GM23338 (cell line): ENCODE measurements at regions not wholly inside any gene's neighbourhood (a gene's known extent, or its start where the extent isn't known, plus 50 kb on each side); places are given as distances from the start of the nearest gene placed in this dataset.

Source experiments
- ATAC-seq: fragments of 200-7000 bp; cut with Tn5 transposase; 3 replicates; pipeline ENCODE4 v1.9.1; 2020
- DNase-seq: peaks from one replicate; pipeline ENCODE4 v3.0.0-alpha.2; 2015; ENCODE audit warnings: low spot score
- H2AFZ ChIP-seq: fragments of 200-600 bp; sonication (generic); 2 replicates; pipeline ENCODE4 v1.8.0; 2016; ENCODE audit warnings: antibody characterized with exemption, mild to moderate bottlenecking, moderate library complexity
- H3F3A ChIP-seq: fragments of 200-600 bp; sonication (generic); replicated peaks from 2 replicates; pipeline ENCODE4 v1.8.0; 2017; ENCODE audit warnings: antibody characterized with exemption, mixed run types, low read depth
- H3K27ac ChIP-seq: fragments of 200-600 bp; sonication (generic); 2 replicates; pipeline ENCODE4 v1.6.1; 2016; ENCODE audit warnings: low read depth
- H3K27me3 ChIP-seq: fragments of 200-600 bp; sonication (generic); 2 replicates; pipeline ENCODE4 v1.8.0; 2016; ENCODE audit warnings: mild to moderate bottlenecking, mixed run types, moderate library complexity; ENCODE audit not compliant: insufficient read depth
- H3K36me3 ChIP-seq: fragments of 200-600 bp; sonication (generic); 2 replicates; pipeline ENCODE4 v1.8.0; 2016; ENCODE audit warnings: mild to moderate bottlenecking; ENCODE audit not compliant: insufficient read depth
- H3K4me1 ChIP-seq: fragments of 200-600 bp; sonication (generic); 2 replicates; pipeline ENCODE4 v1.8.0; 2016; ENCODE audit warnings: mild to moderate bottlenecking, moderate library complexity; ENCODE audit not compliant: insufficient read depth
- H3K4me2 ChIP-seq: fragments of 200-600 bp; sonication (generic); 2 replicates; pipeline ENCODE4 v1.7.1; 2017; ENCODE audit warnings: mixed run types
- H3K4me3 ChIP-seq: fragments of 200-600 bp; sonication (generic); 2 replicates; pipeline ENCODE4 v1.6.1; 2016; ENCODE audit warnings: mixed run types
- H3K79me2 ChIP-seq: fragments of 200-600 bp; sonication (generic); replicated peaks from 2 replicates; pipeline ENCODE4 v1.8.0; 2017; ENCODE audit warnings: mild to moderate bottlenecking; ENCODE audit not compliant: insufficient read depth
- H3K9me2 ChIP-seq: fragments of 200-600 bp; sonication (generic); 2 replicates; pipeline ENCODE4 v1.8.0; 2017; ENCODE audit not compliant: insufficient read depth
- H4K20me1 ChIP-seq: fragments of 200-600 bp; sonication (generic); replicated peaks from 2 replicates; pipeline ENCODE4 v1.8.0; 2017; ENCODE audit warnings: mild to moderate bottlenecking; ENCODE audit not compliant: insufficient read depth
- H3K27ac Mint-ChIP-seq: 2 replicates; pipeline ENCODE4 v1.8.0; 2020; ENCODE audit warnings: inconsistent platforms, mild to moderate bottlenecking, moderate library complexity, mixed read lengths
- H3K27me3 Mint-ChIP-seq: 3 replicates; pipeline ENCODE4 v1.8.0; 2022; ENCODE audit warnings: low read depth, mild to moderate bottlenecking, moderate library complexity, mixed read lengths, inconsistent platforms; ENCODE audit not compliant: insufficient read depth, poor library complexity
- H3K36me3 Mint-ChIP-seq: 3 replicates; pipeline ENCODE4 v1.8.0; 2021; ENCODE audit warnings: low read depth, mild to moderate bottlenecking, inconsistent platforms, moderate library complexity, mixed read lengths
- H3K4me1 Mint-ChIP-seq: 3 replicates; pipeline ENCODE4 v1.8.0; 2020; ENCODE audit warnings: mild to moderate bottlenecking, inconsistent platforms, mixed read lengths
- H3K4me3 Mint-ChIP-seq: 3 replicates; pipeline ENCODE4 v1.8.0; 2021; ENCODE audit warnings: moderate library complexity, mild to moderate bottlenecking, inconsistent platforms, mixed read lengths
- H3K9me3 Mint-ChIP-seq: 3 replicates; pipeline ENCODE4 v1.8.0; 2020; ENCODE audit warnings: moderate library complexity, mild to moderate bottlenecking, inconsistent platforms, mixed read lengths
- CREB1 ChIP-seq: fragments of 250-450 bp; sonication (Bioruptor Pico); IDR thresholded peaks from 2 replicates; pipeline ENCODE4 v1.5.0; 2020; ENCODE audit warnings: low read depth, mild to moderate bottlenecking, moderate library complexity
- CTCF ChIP-seq, 2 experiments: fragments of 200-600 bp in 1 of 2; sonication (generic) in 1 of 2; conservative IDR thresholded peaks; 2 replicates each; pipeline versions ENCODE4 v1.5.1 to v1.6.1; 2016 to 2017; ENCODE audit warnings: antibody characterized with exemption in 2 of 2, low read depth in 2 of 2, mild to moderate bottlenecking in 2 of 2, moderate library complexity in 1 of 2
- EZH2 ChIP-seq: fragments of 200-600 bp; sonication (generic); IDR thresholded peaks from one replicate; pipeline ENCODE4 v1.8.0; 2017; ENCODE audit warnings: antibody characterized with exemption, mild to moderate bottlenecking, low read depth; ENCODE audit not compliant: unreplicated experiment
- EZH2phosphoT487 ChIP-seq: fragments of 200-600 bp; sonication (generic); IDR thresholded peaks from one replicate; pipeline ENCODE4 v1.8.1; 2018; ENCODE audit warnings: antibody characterized with exemption; ENCODE audit not compliant: unreplicated experiment
- JUNB ChIP-seq: IDR thresholded peaks from one replicate; pipeline ENCODE4 v1.6.1; 2016; ENCODE audit warnings: antibody characterized with exemption; ENCODE audit not compliant: unreplicated experiment
- NANOG ChIP-seq: IDR thresholded peaks from 2 replicates; pipeline ENCODE4 v1.6.1; 2016; ENCODE audit warnings: antibody characterized with exemption, borderline replicate concordance
- POLR2AphosphoS5 ChIP-seq: IDR thresholded peaks from 2 replicates; pipeline ENCODE4 v1.6.1; 2016; ENCODE audit warnings: antibody characterized with exemption, low read depth
- STAT1 ChIP-seq: IDR thresholded peaks from one replicate; pipeline ENCODE4 v1.6.1; 2016; ENCODE audit warnings: antibody characterized with exemption; ENCODE audit not compliant: unreplicated experiment
- ZNF114 ChIP-seq: fragments of 250-450 bp; sonication (Bioruptor Pico); IDR thresholded peaks from 2 replicates; pipeline ENCODE4 v1.5.0; 2020; ENCODE audit warnings: mild to moderate bottlenecking, moderate library complexity
- ZNF331 ChIP-seq: fragments of 250-450 bp; sonication (Bioruptor Pico); IDR thresholded peaks from 2 replicates; pipeline ENCODE4 v1.5.0; 2020; ENCODE audit warnings: low read depth, mild to moderate bottlenecking, moderate library complexity
- ZNF462 ChIP-seq: fragments of 250-450 bp; sonication (Bioruptor Pico); IDR thresholded peaks from 2 replicates; pipeline ENCODE4 v1.5.0; 2020; ENCODE audit warnings: mild to moderate bottlenecking, moderate library complexity
- TF ChIP-seq, protein P1 (sequence below): IDR thresholded peaks from one replicate; pipeline ENCODE4 v1.6.1; 2018; ENCODE audit warnings: antibody characterized with exemption; ENCODE audit not compliant: unreplicated experiment
- TF ChIP-seq, protein P2 (sequence below): IDR thresholded peaks from 2 replicates; pipeline ENCODE4 v1.6.1; 2016; ENCODE audit warnings: antibody characterized with exemption

GRCh38 chr1:218660678-218661053 is 315.5 kb downstream of the TGFB2 start:
- Histone ChIP-seq H3K9me2 (0 out of 2 replicates have a peak, but pooled peaks cover 4% of the 10 kb centered on the region), H3K79me2 (no peaks in the 10 kb centered on the region), H3K4me2 (no peak overlapping the region), H4K20me1 (no peaks in the 10 kb centered on the region), H3K27me3 (no peaks in the 10 kb centered on the region), H3F3A (no peaks in the 10 kb centered on the region), H3K4me3 (no peak overlapping the region), H3K27ac (no peak overlapping the region), H2AFZ (no peak overlapping the region), H3K36me3 (no peaks in the 10 kb centered on the region), H3K4me1 (no peaks in the 10 kb centered on the region)
- Mint-ChIP-seq H3K27ac (no peak overlapping the region), H3K36me3 (no peaks in the 10 kb centered on the region), H3K9me3 (no peaks in the 10 kb centered on the region), H3K4me1 (no peaks in the 10 kb centered on the region), H3K4me3 (no peak overlapping the region), H3K27me3 (no peaks in the 10 kb centered on the region)
- TF ChIP-seq CTCF (conservative IDR thresholded peaks at IDR 0.05; ENCODE audit: low read depth in 2 of 2), result no peak
- TF ChIP-seq ZNF114, result no peak
- no peak for TF ChIP-seq STAT1
- TF ChIP-seq EZH2, result no peak
- no peak for TF ChIP-seq JUNB
- TF ChIP-seq, protein P1, sequence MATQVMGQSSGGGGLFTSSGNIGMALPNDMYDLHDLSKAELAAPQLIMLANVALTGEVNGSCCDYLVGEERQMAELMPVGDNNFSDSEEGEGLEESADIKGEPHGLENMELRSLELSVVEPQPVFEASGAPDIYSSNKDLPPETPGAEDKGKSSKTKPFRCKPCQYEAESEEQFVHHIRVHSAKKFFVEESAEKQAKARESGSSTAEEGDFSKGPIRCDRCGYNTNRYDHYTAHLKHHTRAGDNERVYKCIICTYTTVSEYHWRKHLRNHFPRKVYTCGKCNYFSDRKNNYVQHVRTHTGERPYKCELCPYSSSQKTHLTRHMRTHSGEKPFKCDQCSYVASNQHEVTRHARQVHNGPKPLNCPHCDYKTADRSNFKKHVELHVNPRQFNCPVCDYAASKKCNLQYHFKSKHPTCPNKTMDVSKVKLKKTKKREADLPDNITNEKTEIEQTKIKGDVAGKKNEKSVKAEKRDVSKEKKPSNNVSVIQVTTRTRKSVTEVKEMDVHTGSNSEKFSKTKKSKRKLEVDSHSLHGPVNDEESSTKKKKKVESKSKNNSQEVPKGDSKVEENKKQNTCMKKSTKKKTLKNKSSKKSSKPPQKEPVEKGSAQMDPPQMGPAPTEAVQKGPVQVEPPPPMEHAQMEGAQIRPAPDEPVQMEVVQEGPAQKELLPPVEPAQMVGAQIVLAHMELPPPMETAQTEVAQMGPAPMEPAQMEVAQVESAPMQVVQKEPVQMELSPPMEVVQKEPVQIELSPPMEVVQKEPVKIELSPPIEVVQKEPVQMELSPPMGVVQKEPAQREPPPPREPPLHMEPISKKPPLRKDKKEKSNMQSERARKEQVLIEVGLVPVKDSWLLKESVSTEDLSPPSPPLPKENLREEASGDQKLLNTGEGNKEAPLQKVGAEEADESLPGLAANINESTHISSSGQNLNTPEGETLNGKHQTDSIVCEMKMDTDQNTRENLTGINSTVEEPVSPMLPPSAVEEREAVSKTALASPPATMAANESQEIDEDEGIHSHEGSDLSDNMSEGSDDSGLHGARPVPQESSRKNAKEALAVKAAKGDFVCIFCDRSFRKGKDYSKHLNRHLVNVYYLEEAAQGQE, result no peak
- TF ChIP-seq, protein P2, sequence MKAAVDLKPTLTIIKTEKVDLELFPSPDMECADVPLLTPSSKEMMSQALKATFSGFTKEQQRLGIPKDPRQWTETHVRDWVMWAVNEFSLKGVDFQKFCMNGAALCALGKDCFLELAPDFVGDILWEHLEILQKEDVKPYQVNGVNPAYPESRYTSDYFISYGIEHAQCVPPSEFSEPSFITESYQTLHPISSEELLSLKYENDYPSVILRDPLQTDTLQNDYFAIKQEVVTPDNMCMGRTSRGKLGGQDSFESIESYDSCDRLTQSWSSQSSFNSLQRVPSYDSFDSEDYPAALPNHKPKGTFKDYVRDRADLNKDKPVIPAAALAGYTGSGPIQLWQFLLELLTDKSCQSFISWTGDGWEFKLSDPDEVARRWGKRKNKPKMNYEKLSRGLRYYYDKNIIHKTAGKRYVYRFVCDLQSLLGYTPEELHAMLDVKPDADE, result no peak
- no peak for TF ChIP-seq POLR2AphosphoS5
- no peak for TF ChIP-seq ZNF462 (CRISPR knock-in tag)
- TF ChIP-seq CREB1 (CRISPR knock-in tag), result no peak
- no peak for TF ChIP-seq ZNF331
- TF ChIP-seq EZH2phosphoT487, result no peak
- no peak for TF ChIP-seq NANOG
- ATAC-seq (no peak), DNase-seq (no peak)
